HEK293 (cell line): ENCODE measurements at regions not wholly inside any gene's neighbourhood (a gene's known extent, or its start where the extent isn't known, plus 50 kb on each side); places are given as distances from the start of the nearest gene placed in this dataset.
"Not testable (repeated sequence)": the region's sequence is repeated elsewhere in the genome, so short reads cannot be mapped to it uniquely, and the experiment has no call there.

Experiments used
- CTCF ChIA-PET: fragments of 350-600 bp; formaldehyde crosslinking; extraction: SDS; loops from one replicate; lab custom pipeline; 2021; ENCODE audit warnings: antibody characterized with exemption; lab: Yijun Ruan, JAX
- POLR2A ChIA-PET: fragments of 300-600 bp; formaldehyde crosslinking; extraction: SDS; loops from one replicate; lab custom pipeline; 2020; ENCODE audit warnings: antibody characterized with exemption, inconsistent platforms; lab: Yijun Ruan, JAX
- H3K27ac ChIP-seq: fragments of 200-500 bp; sonication (Bioruptor generic); 2 replicates; pipeline ENCODE4 v1.5.1; 2014; ENCODE audit warnings: low read depth, low read length, control low read depth, inconsistent platforms; ENCODE audit errors: extremely low read depth
- H3K36me3 ChIP-seq, 2 experiments: fragments of 200-500 bp in 1 of 2; sonication (Bioruptor generic) in 1 of 2; 1 replicate in 1 of 2; 2 replicates in 1 of 2; pipeline ENCODE4 v1.5.1; 2014 to 2017; ENCODE audit warnings: inconsistent platforms in 2 of 2, low read length in 2 of 2; ENCODE audit not compliant: control insufficient read depth in 2 of 2, insufficient read depth in 1 of 2
- H3K4me1 ChIP-seq: fragments of 200-500 bp; sonication (Bioruptor generic); 2 replicates; pipeline ENCODE4 v1.5.1; 2014; ENCODE audit warnings: mild to moderate bottlenecking, low read length, inconsistent platforms; ENCODE audit not compliant: control insufficient read depth, insufficient read depth
- H3K4me3 ChIP-seq: 2 replicates; pipeline ENCODE4 v1.5.1; 2011; ENCODE audit warnings: low read depth, mild to moderate bottlenecking, control low read depth, low read length, moderate library complexity
- H3K9me3 ChIP-seq: fragments of 200-500 bp; sonication (Bioruptor generic); 2 replicates; pipeline ENCODE4 v1.5.1; 2014; ENCODE audit warnings: low read depth, low read length, inconsistent platforms; ENCODE audit not compliant: control insufficient read depth, insufficient read depth
- GLIS2 ChIP-seq: fragments of 450-650 bp; formaldehyde crosslinking; IDR thresholded peaks from 2 replicates; pipeline ENCODE4 v1.5.1; 2016; ENCODE audit warnings: missing biosample characterization, missing genetic modification characterization
- KLF10 ChIP-seq: fragments of 450-650 bp; IDR thresholded peaks from 2 replicates; pipeline ENCODE4 v1.5.1; 2018; ENCODE audit warnings: missing biosample characterization, mild to moderate bottlenecking, missing genetic modification characterization
- MYNN ChIP-seq: fragments of 450-650 bp; formaldehyde crosslinking; IDR thresholded peaks from 2 replicates; pipeline ENCODE4 v1.5.1; 2016; ENCODE audit warnings: missing biosample characterization, missing genetic modification characterization, borderline replicate concordance
- OVOL3 ChIP-seq: fragments of 450-650 bp; formaldehyde crosslinking; IDR thresholded peaks from 2 replicates; pipeline ENCODE4 v1.5.1; 2016; ENCODE audit warnings: missing biosample characterization, missing genetic modification characterization
- RBAK ChIP-seq: fragments of 450-650 bp; formaldehyde crosslinking; IDR thresholded peaks from 2 replicates; pipeline ENCODE4 v1.5.1; 2016; ENCODE audit warnings: missing biosample characterization, missing genetic modification characterization
- SALL2 ChIP-seq: fragments of 450-650 bp; formaldehyde crosslinking; IDR thresholded peaks from 2 replicates; pipeline ENCODE4 v1.5.0; 2017; ENCODE audit warnings: missing biosample characterization, mild to moderate bottlenecking, missing genetic modification characterization, borderline replicate concordance
- SP2 ChIP-seq: fragments of 450-650 bp; formaldehyde crosslinking; IDR thresholded peaks from 2 replicates; pipeline ENCODE4 v1.5.1; 2016; ENCODE audit warnings: missing biosample characterization, missing genetic modification characterization
- ZBTB20 ChIP-seq: fragments of 450-650 bp; formaldehyde crosslinking; IDR thresholded peaks from 2 replicates; pipeline ENCODE4 v1.5.1; 2016; ENCODE audit warnings: missing biosample characterization, missing genetic modification characterization
- ZBTB21 ChIP-seq: fragments of 450-650 bp; formaldehyde crosslinking; IDR thresholded peaks from 2 replicates; pipeline ENCODE4 v1.5.1; 2017; ENCODE audit warnings: missing biosample characterization, missing genetic modification characterization
- ZFP37 ChIP-seq: fragments of 450-650 bp; formaldehyde crosslinking; IDR thresholded peaks from 2 replicates; pipeline ENCODE4 v1.5.1; 2016; ENCODE audit warnings: missing biosample characterization, missing genetic modification characterization
- ZNF10 ChIP-seq: fragments of 450-650 bp; formaldehyde crosslinking; IDR thresholded peaks from 2 replicates; pipeline ENCODE4 v1.5.1; 2017; ENCODE audit warnings: missing biosample characterization, missing genetic modification characterization
- ZNF133 ChIP-seq: fragments of 450-650 bp; formaldehyde crosslinking; IDR thresholded peaks from 2 replicates; pipeline ENCODE4 v1.5.1; 2016; ENCODE audit warnings: missing biosample characterization, missing genetic modification characterization
- ZNF138 ChIP-seq: fragments of 450-650 bp; formaldehyde crosslinking; IDR thresholded peaks from 2 replicates; pipeline ENCODE4 v1.5.1; 2016; ENCODE audit warnings: missing biosample characterization, missing genetic modification characterization, borderline replicate concordance
- ZNF169 ChIP-seq: fragments of 450-650 bp; formaldehyde crosslinking; IDR thresholded peaks from 2 replicates; pipeline ENCODE4 v1.5.1; 2016; ENCODE audit warnings: missing biosample characterization, missing genetic modification characterization
- ZNF335 ChIP-seq: fragments of 450-650 bp; formaldehyde crosslinking; conservative IDR thresholded peaks from 2 replicates; pipeline ENCODE4 v1.5.1; 2016; ENCODE audit warnings: missing biosample characterization, missing genetic modification characterization
- ZNF514 ChIP-seq: fragments of 450-650 bp; formaldehyde crosslinking; IDR thresholded peaks from 2 replicates; pipeline ENCODE4 v1.5.1; 2016; ENCODE audit warnings: missing biosample characterization, missing genetic modification characterization
- ZNF658 ChIP-seq: fragments of 450-650 bp; formaldehyde crosslinking; IDR thresholded peaks from 2 replicates; pipeline ENCODE4; 2016; ENCODE audit warnings: missing biosample characterization, missing genetic modification characterization
- TF ChIP-seq, protein P1 (sequence below): fragments of 450-650 bp; formaldehyde crosslinking; IDR thresholded peaks from 2 replicates; pipeline ENCODE4 v1.5.1; 2016; ENCODE audit warnings: missing biosample characterization, missing genetic modification characterization
- TF ChIP-seq, protein P2 (sequence below): fragments of 450-650 bp; formaldehyde crosslinking; IDR thresholded peaks from 2 replicates; pipeline ENCODE4 v1.5.1; 2016; ENCODE audit warnings: missing biosample characterization, missing genetic modification characterization
- TF ChIP-seq, protein P3 (sequence below): fragments of 450-650 bp; formaldehyde crosslinking; IDR thresholded peaks from 2 replicates; pipeline ENCODE4 v1.5.1; 2016; ENCODE audit warnings: missing biosample characterization, missing genetic modification characterization
- TF ChIP-seq, protein P4 (sequence below): fragments of 450-650 bp; formaldehyde crosslinking; IDR thresholded peaks from 2 replicates; pipeline ENCODE4 v1.5.1; 2016; ENCODE audit warnings: missing biosample characterization, missing genetic modification characterization
- TF ChIP-seq, protein P5 (sequence below): fragments of 450-650 bp; formaldehyde crosslinking; IDR thresholded peaks from 2 replicates; pipeline ENCODE4 v1.5.1; 2017; ENCODE audit warnings: missing biosample characterization, missing genetic modification characterization

- POLR2A ChIA-PET, H3K27ac ChIP-seq, H3K9me3 ChIP-seq, CTCF ChIA-PET, H3K36me3 ChIP-seq, H3K4me3 ChIP-seq, H3K4me1 ChIP-seq: not testable (repeated sequence)
These were observed 830.5 kb upstream of the ANO3 start for GRCh38 chr11:25501426-25501825.

DNA sequence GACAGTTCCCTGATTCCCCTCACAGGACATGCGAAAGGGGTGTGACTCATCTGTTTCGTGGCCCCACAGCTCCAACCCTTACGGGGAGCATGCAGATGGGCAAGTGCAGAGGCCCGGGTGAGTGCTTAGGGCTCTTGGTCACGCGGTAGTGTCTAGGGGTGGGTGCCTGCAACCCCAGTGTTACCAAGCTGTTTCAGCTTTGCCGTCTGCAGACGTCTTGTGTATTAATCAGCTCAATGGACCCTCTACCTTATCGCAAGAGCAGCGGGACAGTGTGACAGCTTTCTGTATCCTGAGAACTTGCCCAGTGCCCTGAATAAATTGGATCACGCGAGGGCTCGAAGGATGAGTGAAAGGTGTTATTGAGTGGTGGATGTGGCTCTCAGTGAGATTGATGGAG, 816.4 kb upstream of the ANO3 start:
- no peaks in the 10 kb centered on the region for H3K9me3 ChIP-seq
- no peaks in the 10 kb centered on the region for H3K4me1 ChIP-seq
- POLR2A ChIA-PET, result no interaction called here
- H3K36me3 ChIP-seq, result no peaks in the 10 kb centered on the region
- H3K4me3 ChIP-seq, result no peak overlapping the region
- H3K27ac ChIP-seq, result no peak overlapping the region
- TF ChIP-seq ZNF514 (tag by site-specific recombination) (no peak), MYNN (tag by site-specific recombination) (no peak), GLIS2 (no peak), SALL2 (no peak), RBAK (tag by site-specific recombination) (no peak)
- CTCF ChIA-PET, result no interaction called here

GRCh38 chr11:25520459-25520858, 811.5 kb upstream of the ANO3 start:
- H3K36me3 ChIP-seq, result no peaks in the 10 kb centered on the region
- ChIA-PET CTCF (interaction anchor here (0.6 to 0.8 kb wide), 2 partner anchors 100 to 526 kb away, joined by 3 read pairs; no protein-coding TSS in a partner anchor), POLR2A (no interaction called here)
- H3K27ac ChIP-seq, result no peak overlapping the region
- no peaks in the 10 kb centered on the region for H3K4me1 ChIP-seq
- TF ChIP-seq OVOL3 (tag by site-specific recombination), result no peak
- no peak for TF ChIP-seq ZBTB20
- no peak for TF ChIP-seq ZNF335
- TF ChIP-seq ZFP37 (tag by site-specific recombination), result no peak
- TF ChIP-seq ZNF658 (tag by site-specific recombination), result no peak
- TF ChIP-seq, protein P1, sequence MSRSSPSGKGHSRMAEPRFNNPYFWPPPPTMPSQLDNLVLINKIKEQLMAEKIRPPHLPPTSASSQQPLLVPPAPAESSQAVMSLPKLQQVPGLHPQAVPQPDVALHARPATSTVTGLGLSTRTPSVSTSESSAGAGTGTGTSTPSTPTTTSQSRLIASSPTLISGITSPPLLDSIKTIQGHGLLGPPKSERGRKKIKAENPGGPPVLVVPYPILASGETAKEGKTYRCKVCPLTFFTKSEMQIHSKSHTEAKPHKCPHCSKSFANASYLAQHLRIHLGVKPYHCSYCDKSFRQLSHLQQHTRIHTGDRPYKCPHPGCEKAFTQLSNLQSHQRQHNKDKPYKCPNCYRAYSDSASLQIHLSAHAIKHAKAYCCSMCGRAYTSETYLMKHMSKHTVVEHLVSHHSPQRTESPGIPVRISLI (tag by site-specific recombination), result no peak
- TF ChIP-seq, protein P2, sequence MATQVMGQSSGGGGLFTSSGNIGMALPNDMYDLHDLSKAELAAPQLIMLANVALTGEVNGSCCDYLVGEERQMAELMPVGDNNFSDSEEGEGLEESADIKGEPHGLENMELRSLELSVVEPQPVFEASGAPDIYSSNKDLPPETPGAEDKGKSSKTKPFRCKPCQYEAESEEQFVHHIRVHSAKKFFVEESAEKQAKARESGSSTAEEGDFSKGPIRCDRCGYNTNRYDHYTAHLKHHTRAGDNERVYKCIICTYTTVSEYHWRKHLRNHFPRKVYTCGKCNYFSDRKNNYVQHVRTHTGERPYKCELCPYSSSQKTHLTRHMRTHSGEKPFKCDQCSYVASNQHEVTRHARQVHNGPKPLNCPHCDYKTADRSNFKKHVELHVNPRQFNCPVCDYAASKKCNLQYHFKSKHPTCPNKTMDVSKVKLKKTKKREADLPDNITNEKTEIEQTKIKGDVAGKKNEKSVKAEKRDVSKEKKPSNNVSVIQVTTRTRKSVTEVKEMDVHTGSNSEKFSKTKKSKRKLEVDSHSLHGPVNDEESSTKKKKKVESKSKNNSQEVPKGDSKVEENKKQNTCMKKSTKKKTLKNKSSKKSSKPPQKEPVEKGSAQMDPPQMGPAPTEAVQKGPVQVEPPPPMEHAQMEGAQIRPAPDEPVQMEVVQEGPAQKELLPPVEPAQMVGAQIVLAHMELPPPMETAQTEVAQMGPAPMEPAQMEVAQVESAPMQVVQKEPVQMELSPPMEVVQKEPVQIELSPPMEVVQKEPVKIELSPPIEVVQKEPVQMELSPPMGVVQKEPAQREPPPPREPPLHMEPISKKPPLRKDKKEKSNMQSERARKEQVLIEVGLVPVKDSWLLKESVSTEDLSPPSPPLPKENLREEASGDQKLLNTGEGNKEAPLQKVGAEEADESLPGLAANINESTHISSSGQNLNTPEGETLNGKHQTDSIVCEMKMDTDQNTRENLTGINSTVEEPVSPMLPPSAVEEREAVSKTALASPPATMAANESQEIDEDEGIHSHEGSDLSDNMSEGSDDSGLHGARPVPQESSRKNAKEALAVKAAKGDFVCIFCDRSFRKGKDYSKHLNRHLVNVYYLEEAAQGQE, result no peak
- no peak for TF ChIP-seq MYNN (tag by site-specific recombination)
- TF ChIP-seq ZBTB21 (tag by site-specific recombination), result no peak
- TF ChIP-seq ZNF10 (tag by site-specific recombination), result no peak
- no peaks in the 10 kb centered on the region for H3K9me3 ChIP-seq
- H3K4me3 ChIP-seq, result no peak overlapping the region

DNA sequence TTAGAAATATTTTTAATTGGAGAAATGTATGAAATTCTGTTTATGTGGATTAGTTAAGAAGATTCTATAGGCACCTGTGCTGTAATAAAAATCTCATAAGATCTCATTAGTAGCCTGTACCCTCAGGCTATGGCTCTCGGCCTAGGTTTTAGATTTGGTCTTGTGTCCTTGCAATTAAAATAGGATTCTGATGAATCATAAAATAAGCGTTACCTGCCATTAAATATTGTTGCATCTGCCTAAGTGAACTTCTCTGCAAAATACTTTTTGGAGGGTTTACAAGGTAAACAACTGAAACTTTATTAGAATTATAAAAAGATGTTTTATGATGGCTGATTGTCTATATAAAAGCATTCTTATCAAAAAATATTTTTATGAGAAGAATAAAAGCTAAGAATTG, 804.1 kb upstream of the ANO3 start:
- Histone ChIP-seq H3K36me3 (no peaks in the 10 kb centered on the region), H3K27ac (no peak overlapping the region), H3K4me3 (no peak overlapping the region), H3K4me1 (no peaks in the 10 kb centered on the region), H3K9me3 (no peaks in the 10 kb centered on the region)
- ChIA-PET CTCF (no interaction called here), POLR2A (no interaction called here)
- TF ChIP-seq, protein P3, sequence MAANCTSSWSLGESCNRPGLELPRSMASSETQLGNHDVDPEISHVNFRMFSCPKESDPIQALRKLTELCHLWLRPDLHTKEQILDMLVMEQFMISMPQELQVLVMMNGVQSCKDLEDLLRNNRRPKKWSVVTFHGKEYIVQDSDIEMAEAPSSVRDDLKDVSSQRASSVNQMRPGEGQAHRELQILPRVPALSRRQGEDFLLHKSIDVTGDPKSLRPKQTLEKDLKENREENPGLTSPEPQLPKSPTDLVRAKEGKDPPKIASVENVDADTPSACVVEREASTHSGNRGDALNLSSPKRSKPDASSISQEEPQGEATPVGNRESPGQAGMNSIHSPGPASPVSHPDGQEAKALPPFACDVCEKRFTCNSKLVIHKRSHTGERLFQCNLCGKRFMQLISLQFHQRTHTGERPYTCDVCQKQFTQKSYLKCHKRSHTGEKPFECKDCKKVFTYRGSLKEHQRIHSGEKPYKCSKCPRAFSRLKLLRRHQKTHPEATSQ, result no peak
- TF ChIP-seq ZNF138 (tag by site-specific recombination) (no peak), KLF10 (tag by site-specific recombination) (no peak), ZNF169 (tag by site-specific recombination) (no peak), ZNF133 (tag by site-specific recombination) (no peak), SP2 (tag by site-specific recombination) (no peak)
- TF ChIP-seq, protein P4, sequence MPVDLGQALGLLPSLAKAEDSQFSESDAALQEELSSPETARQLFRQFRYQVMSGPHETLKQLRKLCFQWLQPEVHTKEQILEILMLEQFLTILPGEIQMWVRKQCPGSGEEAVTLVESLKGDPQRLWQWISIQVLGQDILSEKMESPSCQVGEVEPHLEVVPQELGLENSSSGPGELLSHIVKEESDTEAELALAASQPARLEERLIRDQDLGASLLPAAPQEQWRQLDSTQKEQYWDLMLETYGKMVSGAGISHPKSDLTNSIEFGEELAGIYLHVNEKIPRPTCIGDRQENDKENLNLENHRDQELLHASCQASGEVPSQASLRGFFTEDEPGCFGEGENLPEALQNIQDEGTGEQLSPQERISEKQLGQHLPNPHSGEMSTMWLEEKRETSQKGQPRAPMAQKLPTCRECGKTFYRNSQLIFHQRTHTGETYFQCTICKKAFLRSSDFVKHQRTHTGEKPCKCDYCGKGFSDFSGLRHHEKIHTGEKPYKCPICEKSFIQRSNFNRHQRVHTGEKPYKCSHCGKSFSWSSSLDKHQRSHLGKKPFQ (tag by site-specific recombination), result no peak
- TF ChIP-seq, protein P5, sequence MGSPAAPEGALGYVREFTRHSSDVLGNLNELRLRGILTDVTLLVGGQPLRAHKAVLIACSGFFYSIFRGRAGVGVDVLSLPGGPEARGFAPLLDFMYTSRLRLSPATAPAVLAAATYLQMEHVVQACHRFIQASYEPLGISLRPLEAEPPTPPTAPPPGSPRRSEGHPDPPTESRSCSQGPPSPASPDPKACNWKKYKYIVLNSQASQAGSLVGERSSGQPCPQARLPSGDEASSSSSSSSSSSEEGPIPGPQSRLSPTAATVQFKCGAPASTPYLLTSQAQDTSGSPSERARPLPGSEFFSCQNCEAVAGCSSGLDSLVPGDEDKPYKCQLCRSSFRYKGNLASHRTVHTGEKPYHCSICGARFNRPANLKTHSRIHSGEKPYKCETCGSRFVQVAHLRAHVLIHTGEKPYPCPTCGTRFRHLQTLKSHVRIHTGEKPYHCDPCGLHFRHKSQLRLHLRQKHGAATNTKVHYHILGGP (tag by site-specific recombination), result no peak
